DND-41 (cell line): ENCODE measurements at regions not wholly inside any gene's neighbourhood (a gene's known extent, or its start where the extent isn't known, plus 50 kb on each side); places are given as distances from the start of the nearest gene placed in this dataset.

ENCODE experiments used
- CTCF ChIP-seq: IDR thresholded peaks from 2 replicates; pipeline ENCODE4 v1.5.1; 2012; ENCODE audit warnings: borderline replicate concordance, low read length, moderate library complexity, mild to moderate bottlenecking; ENCODE audit not compliant: poor library complexity, severe bottlenecking; ENCODE audit errors: extremely low read depth
- EZH2 ChIP-seq: IDR thresholded peaks from 3 replicates; pipeline ENCODE4 v1.6.1; 2012; ENCODE audit warnings: borderline replicate concordance, low read depth, mild to moderate bottlenecking, moderate library complexity, low read length, inconsistent platforms; ENCODE audit not compliant: severe bottlenecking

- TF ChIP-seq CTCF (no peak), EZH2 (no peak)
These were observed 311.6 kb upstream of the NREP start for GRCh38 chr5:112068593-112068992.
